Mesendoderm (in vitro differentiated cells): ENCODE measurements at regions not wholly inside any gene's neighbourhood (a gene's known extent, or its start where the extent isn't known, plus 50 kb on each side); places are given as distances from the start of the nearest gene placed in this dataset.

Experiments
- DNase-seq: peaks from one replicate; pipeline ENCODE4 v3.0.0; 2013
- H2AK5ac ChIP-seq: 2 replicates; pipeline ENCODE4 v1.6.1; 2013; ENCODE audit warnings: low read length, inconsistent platforms
- H2BK120ac ChIP-seq: 2 replicates; pipeline ENCODE4 v1.6.1; 2013; ENCODE audit warnings: low read depth, mild to moderate bottlenecking, low read length, moderate library complexity, mixed read lengths
- H2BK15ac ChIP-seq: replicated peaks from 2 replicates; pipeline ENCODE4 v1.6.1; 2013; ENCODE audit warnings: low read depth, mild to moderate bottlenecking, moderate library complexity
- H2BK5ac ChIP-seq: 2 replicates; pipeline ENCODE4 v1.6.1; 2013; ENCODE audit warnings: low read length, inconsistent platforms
- H3K18ac ChIP-seq: 2 replicates; pipeline ENCODE4 v1.6.1; 2013; ENCODE audit warnings: mild to moderate bottlenecking, low read length, mixed read lengths
- H3K23ac ChIP-seq: one replicate; pipeline ENCODE4 v1.6.1; 2013; ENCODE audit warnings: low read length
- H3K27ac ChIP-seq: 2 replicates; pipeline ENCODE4 v1.5.1; 2013; ENCODE audit warnings: low read depth, mild to moderate bottlenecking, inconsistent platforms, low read length, moderate library complexity
- H3K27me3 ChIP-seq: 2 replicates; pipeline ENCODE4 v1.6.1; 2013; ENCODE audit warnings: low read length, control low read depth, mild to moderate bottlenecking, inconsistent platforms; ENCODE audit not compliant: insufficient read depth, poor library complexity
- H3K36me3 ChIP-seq: 2 replicates; pipeline ENCODE4 v1.6.1; 2013; ENCODE audit warnings: low read length, inconsistent platforms; ENCODE audit not compliant: control insufficient read depth, insufficient read depth
- H3K4ac ChIP-seq: one replicate; pipeline ENCODE4 v1.6.1; 2013; ENCODE audit warnings: low read depth, mild to moderate bottlenecking, low read length, moderate library complexity
- H3K4me1 ChIP-seq: 2 replicates; pipeline ENCODE4 v1.6.1; 2013; ENCODE audit warnings: low read depth, low read length, inconsistent platforms; ENCODE audit not compliant: control insufficient read depth
- H3K4me2 ChIP-seq: 2 replicates; pipeline ENCODE4 v1.6.1; 2013; ENCODE audit warnings: low read length
- H3K4me3 ChIP-seq: 2 replicates; pipeline ENCODE4 v1.5.1; 2013; ENCODE audit warnings: mild to moderate bottlenecking, low read length
- H3K56ac ChIP-seq: one replicate; pipeline ENCODE4 v1.6.1; 2013; ENCODE audit warnings: low read length
- H3K79me1 ChIP-seq: 2 replicates; pipeline ENCODE4 v1.6.1; 2013; ENCODE audit warnings: low read length, inconsistent platforms
- H3K79me2 ChIP-seq: 2 replicates; pipeline ENCODE4 v1.6.1; 2013; ENCODE audit warnings: mild to moderate bottlenecking, low read length; ENCODE audit not compliant: control insufficient read depth, insufficient read depth
- H3K9ac ChIP-seq: 2 replicates; pipeline ENCODE4 v1.6.1; 2013; ENCODE audit warnings: low read length, inconsistent platforms
- H4K5ac ChIP-seq: one replicate; pipeline ENCODE4 v1.6.1; 2013; ENCODE audit warnings: low read length
- H4K8ac ChIP-seq: one replicate; pipeline ENCODE4 v1.6.1; 2013; ENCODE audit warnings: low read depth, mild to moderate bottlenecking, control low read depth, low read length, moderate library complexity
- WGBS: extraction: QIAGEN DNeasy Blood & Tissue Kit; methylation state at CpG from one replicate; pipeline ENCODE4 v1.1.7; 2013; ENCODE audit warnings: low lambda C conversion rate, missing lambda C conversion rate; ENCODE audit not compliant: insufficient coverage; ENCODE audit errors: extremely low coverage; 5-methylcytosine and 5-hydroxymethylcytosine counted together

DNA sequence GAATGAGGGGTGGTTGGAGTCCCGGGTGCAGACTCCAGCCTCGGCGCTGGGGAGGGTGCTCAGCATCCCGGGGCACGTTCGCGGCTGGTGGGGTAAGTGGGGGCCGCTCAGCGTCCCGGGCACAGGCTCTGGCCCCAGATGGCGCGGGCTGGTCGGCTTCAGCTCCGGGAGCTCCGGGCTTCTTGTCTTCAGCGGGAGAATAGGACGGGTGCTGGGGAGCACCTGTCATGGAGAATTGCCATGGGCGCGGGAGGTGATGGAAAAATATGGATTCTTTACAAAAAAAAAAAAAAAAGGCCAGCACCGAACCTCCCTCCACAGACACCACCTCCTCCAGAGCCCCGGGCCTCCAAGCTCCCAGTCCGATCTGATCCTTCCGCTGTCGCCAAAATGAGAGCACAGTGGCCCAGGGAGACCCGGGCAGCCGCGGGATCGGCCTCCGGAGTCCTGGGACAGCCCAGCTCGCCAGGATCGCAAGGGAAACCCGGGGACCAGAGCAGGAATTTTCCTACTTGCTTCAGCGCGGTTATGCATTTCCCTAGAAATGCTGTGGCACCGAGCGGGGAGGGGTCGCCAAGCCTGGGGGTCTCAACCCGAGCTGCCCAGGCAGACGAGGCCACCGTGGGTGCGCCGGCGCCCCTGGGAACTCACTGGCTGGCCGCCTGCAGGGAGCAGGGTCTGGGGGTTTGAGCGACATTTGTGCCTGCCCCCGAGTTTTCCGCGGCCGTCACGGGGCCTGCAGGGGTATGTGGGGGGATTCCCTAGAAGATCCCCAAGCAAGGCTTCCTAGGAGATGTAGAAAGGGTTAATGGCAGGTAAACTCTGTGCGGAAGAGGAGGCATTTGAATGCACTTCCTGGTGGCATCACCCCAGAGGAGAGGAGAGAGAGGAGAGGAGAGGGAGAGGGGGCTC lies 1336.9 kb downstream of the BRD1 start:
- Histone ChIP-seq H4K5ac (no peak overlapping the region), H2BK15ac (no peak overlapping the region), H2AK5ac (no peak overlapping the region), H3K27ac (no peak overlapping the region), H3K56ac (peak overlapping the region; percentile 89), H3K18ac (peak overlapping the region; percentile 94), H3K4me2 (peak overlapping the region; percentile 80), H3K36me3 (no peaks in the 10 kb centered on the region), H3K27me3 (no peaks in the 10 kb centered on the region), H3K9ac (peak overlapping the region; percentile 86), H3K79me1 (peaks cover 14% of the 10 kb centered on the region), H2BK120ac (no peak overlapping the region), H2BK5ac (no peak overlapping the region), H3K4me3 (peak overlapping the region; percentile 66), H4K8ac (no peak overlapping the region), H3K23ac (peak overlapping the region; percentile 48), H3K79me2 (peaks cover 14% of the 10 kb centered on the region), H3K4me1 (peaks cover 6% of the 10 kb centered on the region), H3K4ac (no peak overlapping the region)
- no CpG with 5 or more reads among the region's 51 CpGs for WGBS
- DNase-seq, result no peak

DNA sequence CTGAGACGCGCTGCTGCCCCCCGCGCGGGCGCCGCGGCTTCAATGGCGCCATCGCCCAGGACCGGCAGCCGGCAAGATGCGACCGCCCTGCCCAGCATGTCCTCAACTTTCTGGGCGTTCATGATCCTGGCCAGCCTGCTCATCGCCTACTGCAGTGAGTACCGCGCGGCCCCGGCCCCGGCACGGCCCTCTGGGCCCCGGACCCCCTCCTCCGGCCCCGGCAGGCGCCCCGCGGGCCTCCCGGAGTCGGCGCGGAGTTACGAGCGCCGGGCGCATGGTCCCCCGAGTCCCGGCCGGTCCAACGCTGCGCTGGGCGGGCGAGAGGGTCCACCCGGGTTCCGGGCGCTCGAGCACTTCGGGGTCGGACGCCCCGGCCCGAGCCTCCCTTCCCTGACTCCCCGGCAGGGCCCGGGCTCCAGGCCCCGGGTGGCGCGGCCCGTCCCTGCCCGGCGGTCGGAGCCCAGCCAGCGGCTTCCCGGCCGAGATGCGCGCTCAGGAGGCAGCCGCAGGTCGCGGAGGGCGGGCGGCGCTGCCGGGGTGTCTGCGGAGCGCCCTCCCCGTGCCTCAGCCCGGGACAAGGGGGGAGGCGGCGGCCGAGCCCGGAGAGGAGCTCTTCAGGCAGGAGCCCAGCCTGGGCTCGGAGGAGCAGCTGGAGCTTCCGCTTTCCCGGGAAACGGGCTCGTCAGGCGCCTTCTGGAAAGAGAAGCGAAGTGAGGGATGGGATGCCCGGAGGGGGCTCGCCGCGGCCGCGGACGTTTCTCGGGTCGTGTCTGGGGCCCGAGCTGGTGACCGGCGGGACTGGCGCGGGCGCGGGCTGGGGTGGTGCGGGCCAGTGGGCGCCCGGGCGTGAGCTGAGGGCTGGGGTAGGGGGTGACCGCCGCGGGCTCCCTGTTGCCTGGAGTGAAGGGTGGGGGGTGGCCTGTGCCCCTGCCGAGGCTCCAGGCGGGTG lies 1337.8 kb downstream of the BRD1 start:
- Histone ChIP-seq H3K27me3 (no peaks in the 10 kb centered on the region), H3K79me1 (peaks cover 12% of the 10 kb centered on the region), H3K9ac (peak overlapping the region; percentile 86), H3K4ac (peak overlapping the region; percentile 92), H2BK120ac (no peak overlapping the region), H3K56ac (peak overlapping the region; percentile 89), H3K4me2 (peak overlapping the region; percentile 80), H2AK5ac (no peak overlapping the region), H4K8ac (no peak overlapping the region), H3K36me3 (no peaks in the 10 kb centered on the region), H2BK15ac (no peak overlapping the region), H3K27ac (no peak overlapping the region), H4K5ac (no peak overlapping the region), H2BK5ac (no peak overlapping the region), H3K23ac (no peak overlapping the region), H3K4me1 (peaks cover 6% of the 10 kb centered on the region), H3K4me3 (peak overlapping the region; percentile 66), H3K79me2 (peaks cover 11% of the 10 kb centered on the region), H3K18ac (peak overlapping the region; percentile 94)
- no CpG with 5 or more reads among the region's 113 CpGs for WGBS
- peak; percentile 51 for DNase-seq

DNA sequence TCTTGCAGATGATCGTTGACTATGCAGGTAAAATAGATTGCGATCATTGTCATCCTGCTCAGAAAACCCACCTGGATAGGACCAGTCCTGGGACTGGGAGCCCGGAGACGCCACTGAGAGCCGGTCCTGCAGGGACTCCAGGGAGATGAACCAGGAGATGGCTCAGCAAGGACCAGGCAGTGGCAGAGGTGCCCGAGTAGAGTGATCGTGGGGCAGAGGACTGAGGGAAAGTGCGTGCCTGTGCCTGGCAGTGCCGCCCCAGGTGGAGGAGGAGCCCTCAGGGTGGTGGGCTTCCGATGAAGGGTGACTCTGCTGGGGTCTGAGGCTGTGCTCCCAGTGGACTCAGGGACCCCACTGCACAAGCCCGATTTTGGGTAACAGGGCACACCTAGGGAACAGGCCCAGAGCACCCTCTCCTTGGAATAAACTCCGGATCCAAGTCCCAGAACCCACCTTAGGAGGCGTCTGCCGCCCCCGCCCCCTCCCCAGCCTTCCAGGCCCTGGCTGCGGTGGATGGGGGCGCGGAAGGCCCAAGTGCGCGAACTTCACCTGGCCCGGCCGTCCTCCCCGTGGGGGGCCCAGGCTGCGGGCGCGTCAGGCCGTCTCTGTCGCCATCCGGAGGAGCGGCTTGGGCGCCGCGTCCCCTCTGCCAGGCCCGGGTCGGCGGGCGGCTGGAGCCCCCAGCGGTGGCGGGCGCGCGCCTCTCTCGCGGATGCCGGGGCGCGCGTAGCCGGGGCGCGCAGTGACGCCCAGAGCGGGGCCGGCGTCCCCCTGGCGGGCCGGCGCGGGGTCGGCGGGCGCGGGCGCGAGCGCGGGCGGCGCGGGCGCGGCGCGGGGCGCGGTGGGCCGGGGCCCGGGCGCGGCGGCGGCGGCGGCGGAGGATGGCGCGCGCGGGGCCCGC lies 1338.8 kb downstream of the BRD1 start:
- Histone ChIP-seq H2BK120ac (no peak overlapping the region), H3K79me1 (peaks cover 12% of the 10 kb centered on the region), H3K56ac (peak overlapping the region; percentile 76), H3K4ac (peak overlapping the region; percentile 92), H3K18ac (peak overlapping the region; percentile 94), H3K36me3 (no peaks in the 10 kb centered on the region), H2BK15ac (no peak overlapping the region), H2BK5ac (no peak overlapping the region), H4K5ac (no peak overlapping the region), H3K4me2 (peak overlapping the region; percentile 6), H3K27ac (no peak overlapping the region), H3K4me3 (no peak overlapping the region), H3K9ac (peak overlapping the region; percentile 47), H2AK5ac (no peak overlapping the region), H3K27me3 (no peaks in the 10 kb centered on the region), H3K23ac (peak overlapping the region; percentile 97), H4K8ac (no peak overlapping the region), H3K4me1 (peaks cover 6% of the 10 kb centered on the region), H3K79me2 (peaks cover 8% of the 10 kb centered on the region)
- no CpG with 5 or more reads among the region's 90 CpGs for whole genome bisulfite sequencing
- DNase-seq, result peak; percentile 68

DNA sequence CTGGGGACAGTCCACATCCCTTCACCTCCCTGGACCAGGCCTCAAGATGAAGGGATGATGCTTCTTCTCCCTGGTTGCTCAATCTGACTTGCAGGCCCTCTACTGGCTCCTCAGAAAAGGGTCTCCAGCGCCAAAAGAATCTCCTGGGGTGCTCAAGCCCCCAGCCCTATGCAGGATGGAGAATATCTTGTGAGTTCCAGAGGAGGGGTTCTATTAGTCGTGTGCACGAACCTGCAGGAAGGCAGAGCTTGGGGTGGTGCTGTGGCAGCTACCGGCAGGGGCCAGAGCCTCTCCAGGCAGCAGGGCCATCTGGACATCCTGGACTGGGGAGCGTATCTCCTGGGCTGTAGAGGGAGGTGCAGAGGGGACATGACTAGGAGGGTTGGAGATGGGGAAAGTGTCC lies 1339.5 kb downstream of the BRD1 start:
- no peak overlapping the region for H2BK120ac ChIP-seq
- peaks cover 11% of the 10 kb centered on the region for H3K79me1 ChIP-seq
- H3K4me1 ChIP-seq, result peaks cover 6% of the 10 kb centered on the region
- WGBS, result no CpG with 5 or more reads among the region's 5 CpGs
- no peaks in the 10 kb centered on the region for H3K36me3 ChIP-seq
- H2BK15ac ChIP-seq, result no peak overlapping the region
- no peak overlapping the region for H2BK5ac ChIP-seq
- H3K27ac ChIP-seq, result no peak overlapping the region
- H3K56ac ChIP-seq, result no peak overlapping the region
- no peak overlapping the region for H3K18ac ChIP-seq
- H3K9ac ChIP-seq, result no peak overlapping the region
- H3K4ac ChIP-seq, result no peak overlapping the region
- no peaks in the 10 kb centered on the region for H3K27me3 ChIP-seq
- no peak overlapping the region for H3K4me3 ChIP-seq
- H2AK5ac ChIP-seq, result no peak overlapping the region
- no peak overlapping the region for H4K5ac ChIP-seq
- no peak overlapping the region for H3K23ac ChIP-seq
- no peak overlapping the region for H3K4me2 ChIP-seq
- no peak overlapping the region for H4K8ac ChIP-seq
- DNase-seq, result peak; percentile 48
- H3K79me2 ChIP-seq, result peaks cover 5% of the 10 kb centered on the region

DNA sequence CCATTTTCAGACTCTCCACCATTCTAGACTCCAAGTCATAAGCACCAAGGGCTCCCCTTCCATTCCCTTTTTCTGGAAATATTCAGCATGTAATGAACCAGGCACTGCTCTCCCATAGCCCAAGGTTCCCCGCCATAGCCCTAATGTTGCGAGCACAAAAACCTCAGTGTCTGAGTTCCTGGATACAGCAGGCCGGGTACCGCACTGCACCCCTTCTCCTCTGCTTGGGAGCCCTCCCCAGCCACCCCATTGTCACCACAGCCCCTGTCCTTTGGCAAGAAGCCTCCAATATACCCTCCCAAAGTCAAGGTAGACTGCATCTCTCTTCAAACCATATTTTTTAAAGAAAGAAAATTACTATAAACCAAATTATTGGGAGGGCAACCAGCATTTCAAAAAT lies 1341.1 kb downstream of the BRD1 start:
- H3K23ac ChIP-seq, result no peak overlapping the region
- no peak overlapping the region for H2BK5ac ChIP-seq
- H3K4me1 ChIP-seq, result peaks cover 4% of the 10 kb centered on the region
- H3K4me2 ChIP-seq, result no peak overlapping the region
- no peak overlapping the region for H3K4me3 ChIP-seq
- no peak overlapping the region for H4K5ac ChIP-seq
- no peak overlapping the region for H3K56ac ChIP-seq
- no peak overlapping the region for H3K9ac ChIP-seq
- H3K18ac ChIP-seq, result no peak overlapping the region
- no peak overlapping the region for H3K4ac ChIP-seq
- H3K79me2 ChIP-seq, result no peaks in the 10 kb centered on the region
- H2AK5ac ChIP-seq, result no peak overlapping the region
- H4K8ac ChIP-seq, result no peak overlapping the region
- H3K36me3 ChIP-seq, result no peaks in the 10 kb centered on the region
- DNase-seq, result no peak
- H2BK15ac ChIP-seq, result no peak overlapping the region
- H3K27me3 ChIP-seq, result no peaks in the 10 kb centered on the region
- no CpG with 5 or more reads among the region's 4 CpGs for WGBS
- H3K27ac ChIP-seq, result no peak overlapping the region
- H3K79me1 ChIP-seq, result peaks cover 3% of the 10 kb centered on the region
- H2BK120ac ChIP-seq, result no peak overlapping the region
